WTC11 (cell line): ENCODE measurements at regions not wholly inside any gene's neighbourhood (a gene's known extent, or its start where the extent isn't known, plus 50 kb on each side); places are given as distances from the start of the nearest gene placed in this dataset.

Experiments used
- ATAC-seq: fragments of 200-7000 bp; cut with Tn5 transposase; 2 replicates; pipeline ENCODE4 v1.10.0; 2021; ENCODE audit warnings: mild to moderate bottlenecking, moderate library complexity
- CTCF ChIA-PET: fragments of 300-600 bp; sonication (Branson Sonifier 250); formaldehyde crosslinking; loops from one replicate; lab custom pipeline; 2021; ENCODE audit warnings: antibody characterized with exemption; lab: Charles Lee
- POLR2A ChIA-PET: fragments of 350-600 bp; sonication (Branson Sonifier 250); formaldehyde crosslinking; loops from one replicate; lab custom pipeline; 2021; ENCODE audit warnings: antibody characterized with exemption; lab: Charles Lee
- DNase-seq: peaks from one replicate; pipeline ENCODE4 v3.0.0; 2021; ENCODE audit warnings: low spot score
- H3K27ac Mint-ChIP-seq: 2 replicates; pipeline ENCODE4 v1.8.0; 2021; ENCODE audit warnings: mixed read lengths
- H3K27me3 Mint-ChIP-seq: 2 replicates; pipeline ENCODE4 v1.8.0; 2021; ENCODE audit warnings: low read depth, mild to moderate bottlenecking, moderate library complexity, mixed read lengths
- H3K36me3 Mint-ChIP-seq: 2 replicates; pipeline ENCODE4 v1.8.0; 2021; ENCODE audit warnings: mixed read lengths
- H3K4me1 Mint-ChIP-seq: 2 replicates; pipeline ENCODE4 v1.8.0; 2022; ENCODE audit warnings: mixed read lengths
- H3K4me3 Mint-ChIP-seq: 2 replicates; pipeline ENCODE4 v1.8.0; 2021; ENCODE audit warnings: mild to moderate bottlenecking, moderate library complexity, mixed read lengths
- H3K9me3 Mint-ChIP-seq: 2 replicates; pipeline ENCODE4 v1.8.0; 2021; ENCODE audit warnings: mixed read lengths
- ATF6 ChIP-seq: sonication (generic); formaldehyde crosslinking; IDR thresholded peaks from 2 replicates; pipeline ENCODE4 v1.8.1; 2023; ENCODE audit warnings: mild to moderate bottlenecking, missing genetic modification reagents
- CTCF ChIP-seq: fragments of 200-600 bp; IDR thresholded peaks from 2 replicates; pipeline ENCODE4 v1.8.0; 2022; ENCODE audit warnings: antibody characterized with exemption
- ELF4 ChIP-seq: sonication (generic); formaldehyde crosslinking; IDR thresholded peaks from 2 replicates; pipeline ENCODE4 v1.8.1; 2022; ENCODE audit warnings: low read depth, mild to moderate bottlenecking, moderate library complexity, missing genetic modification reagents
- GTF2I ChIP-seq: fragments of 250-450 bp; sonication (Bioruptor Pico); conservative IDR thresholded peaks from 2 replicates; pipeline ENCODE4 v1.4.0; 2021; ENCODE audit warnings: mild to moderate bottlenecking
- HMGA2 ChIP-seq: fragments of 250-450 bp; sonication (Bioruptor Pico); IDR thresholded peaks from 2 replicates; pipeline ENCODE4 v1.4.0; 2021; ENCODE audit warnings: mild to moderate bottlenecking, moderate library complexity
- HMGXB4 ChIP-seq: sonication (generic); formaldehyde crosslinking; IDR thresholded peaks from 2 replicates; pipeline ENCODE4 v1.8.1; 2023; ENCODE audit warnings: mild to moderate bottlenecking, moderate library complexity, missing genetic modification reagents
- JAZF1 ChIP-seq: fragments of 250-450 bp; sonication (Bioruptor Pico); IDR thresholded peaks from 2 replicates; pipeline ENCODE4 v1.9.0; 2021; ENCODE audit warnings: moderate library complexity, mild to moderate bottlenecking, inconsistent platforms
- JUN ChIP-seq: sonication (generic); formaldehyde crosslinking; IDR thresholded peaks from 2 replicates; pipeline ENCODE4 v1.8.0; 2023; ENCODE audit warnings: mild to moderate bottlenecking, missing genetic modification reagents
- MYBL2 ChIP-seq: sonication (generic); formaldehyde crosslinking; IDR thresholded peaks from 2 replicates; pipeline ENCODE4 v1.8.1; 2023; ENCODE audit warnings: mild to moderate bottlenecking, moderate library complexity, missing genetic modification reagents
- NR3C1 ChIP-seq: sonication (generic); formaldehyde crosslinking; conservative IDR thresholded peaks from 2 replicates; pipeline ENCODE4 v1.8.1; 2023; ENCODE audit warnings: low read depth, mild to moderate bottlenecking, missing genetic modification reagents
- RELA ChIP-seq: sonication (generic); formaldehyde crosslinking; IDR thresholded peaks from 2 replicates; pipeline ENCODE4 v1.8.1; 2022; ENCODE audit warnings: missing genetic modification reagents, mild to moderate bottlenecking, borderline replicate concordance
- SMAD4 ChIP-seq: sonication (generic); formaldehyde crosslinking; IDR thresholded peaks from 2 replicates; pipeline ENCODE4 v1.8.0; 2022; ENCODE audit warnings: mild to moderate bottlenecking, missing genetic modification reagents
- ZBTB21 ChIP-seq: sonication (generic); formaldehyde crosslinking; IDR thresholded peaks from 2 replicates; pipeline ENCODE4 v1.8.1; 2023; ENCODE audit warnings: mild to moderate bottlenecking, missing genetic modification reagents, borderline replicate concordance
- ZBTB43 ChIP-seq: sonication (generic); formaldehyde crosslinking; IDR thresholded peaks from 2 replicates; pipeline ENCODE4 v1.8.1; 2023; ENCODE audit warnings: mild to moderate bottlenecking, missing genetic modification reagents
- ZNF138 ChIP-seq: sonication (generic); formaldehyde crosslinking; conservative IDR thresholded peaks from 2 replicates; pipeline ENCODE4 v1.8.1; 2022; ENCODE audit warnings: mild to moderate bottlenecking, moderate library complexity, missing genetic modification reagents
- ZNF232 ChIP-seq: sonication (generic); formaldehyde crosslinking; IDR thresholded peaks from 2 replicates; pipeline ENCODE4 v1.8.0; 2022; ENCODE audit warnings: mild to moderate bottlenecking, missing genetic modification reagents
- ZNF263 ChIP-seq: sonication (generic); formaldehyde crosslinking; IDR thresholded peaks from 2 replicates; pipeline ENCODE4 v1.8.1; 2022; ENCODE audit warnings: low read depth, mild to moderate bottlenecking, moderate library complexity, missing genetic modification reagents
- ZNF317 ChIP-seq: sonication (generic); formaldehyde crosslinking; IDR thresholded peaks from 2 replicates; pipeline ENCODE4 v1.8.1; 2023; ENCODE audit warnings: low read depth, mild to moderate bottlenecking, moderate library complexity, missing genetic modification reagents, borderline replicate concordance
- ZNF423 ChIP-seq: fragments of 250-450 bp; sonication (Bioruptor Pico); IDR thresholded peaks from 2 replicates; pipeline ENCODE4 v2.1.2; 2022; ENCODE audit warnings: mild to moderate bottlenecking, moderate library complexity
- ZNF671 ChIP-seq: fragments of 250-450 bp; sonication (Bioruptor Pico); IDR thresholded peaks from 2 replicates; pipeline ENCODE4 v1.8.0; 2021; ENCODE audit warnings: mild to moderate bottlenecking
- TF ChIP-seq, protein P1 (sequence below): fragments of 250-450 bp; sonication (Bioruptor Pico); IDR thresholded peaks from 2 replicates; pipeline ENCODE4 v1.9.0; 2021; ENCODE audit warnings: mild to moderate bottlenecking
- TF ChIP-seq, protein P2 (sequence below): sonication (generic); formaldehyde crosslinking; conservative IDR thresholded peaks from 2 replicates; pipeline ENCODE4 v1.8.1; 2023; ENCODE audit warnings: mild to moderate bottlenecking, low read depth, missing genetic modification reagents, moderate library complexity
- TF ChIP-seq, protein P3 (sequence below): sonication (generic); formaldehyde crosslinking; IDR thresholded peaks from 2 replicates; pipeline ENCODE4 v1.8.1; 2023; ENCODE audit warnings: mild to moderate bottlenecking, missing genetic modification reagents, moderate library complexity

DNA sequence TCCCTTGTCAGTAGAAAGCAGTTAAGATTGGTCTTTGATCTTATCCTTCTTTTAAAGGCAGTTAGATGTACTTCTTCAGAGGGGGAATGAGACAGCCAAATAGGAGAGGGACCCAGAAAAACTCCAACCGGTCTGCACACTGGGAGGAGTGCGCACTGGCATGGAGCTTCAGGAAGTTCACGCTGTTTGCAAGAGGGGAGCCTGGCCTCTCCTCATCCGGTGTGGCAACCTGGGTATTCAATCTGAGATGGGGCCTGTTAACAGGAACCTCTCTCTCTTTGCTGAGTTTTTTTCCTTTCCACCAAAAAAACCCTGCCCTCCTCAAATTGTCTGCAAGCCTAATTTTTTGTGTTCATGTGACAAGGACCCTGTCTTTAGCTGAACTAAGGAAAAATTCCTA, 162.5 kb upstream of the OLIG3 start (continued):
- TF ChIP-seq RELA (CRISPR knock-in tag): no peak
- TF ChIP-seq JUN (CRISPR knock-in tag): no peak
- TF ChIP-seq GTF2I: no peak
- TF ChIP-seq SMAD4 (CRISPR knock-in tag): no peak
- TF ChIP-seq, protein P1, sequence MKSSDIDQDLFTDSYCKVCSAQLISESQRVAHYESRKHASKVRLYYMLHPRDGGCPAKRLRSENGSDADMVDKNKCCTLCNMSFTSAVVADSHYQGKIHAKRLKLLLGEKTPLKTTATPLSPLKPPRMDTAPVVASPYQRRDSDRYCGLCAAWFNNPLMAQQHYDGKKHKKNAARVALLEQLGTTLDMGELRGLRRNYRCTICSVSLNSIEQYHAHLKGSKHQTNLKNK (CRISPR knock-in tag): no peak

DNA sequence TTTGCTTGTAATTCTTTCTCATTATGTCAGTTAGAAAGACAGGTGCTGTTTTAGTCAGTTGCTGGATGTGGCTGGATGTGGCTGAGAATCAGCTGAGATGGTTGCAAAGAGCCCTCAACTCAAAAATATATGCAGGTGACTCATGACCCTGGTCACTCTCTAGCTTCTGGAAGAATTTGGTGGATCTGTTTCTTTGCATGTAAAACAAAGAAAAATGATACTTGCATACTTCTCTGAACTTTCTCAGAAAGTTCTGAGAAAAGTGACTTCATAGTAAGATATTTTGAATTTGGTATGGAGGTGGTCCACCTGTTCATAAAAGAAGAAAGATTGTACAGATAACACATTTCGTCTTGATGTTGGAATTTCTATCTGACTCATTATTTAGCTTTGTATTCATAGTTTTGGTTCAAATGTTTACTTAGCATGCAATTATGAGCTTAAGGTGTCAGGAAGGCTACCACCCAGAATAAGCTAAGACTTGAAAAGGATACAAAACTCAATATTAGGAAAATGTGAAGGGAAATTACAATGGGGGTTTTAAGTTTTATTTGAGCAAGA, 163.2 kb upstream of the OLIG3 start:
- ATAC-seq: no peak
- Mint-ChIP-seq H3K9me3 (peaks cover 58% of the 10 kb centered on the region), H3K27me3 (no peaks in the 10 kb centered on the region; the same call in 1 of the 2 replicates), H3K27ac (no peak overlapping the region), H3K4me3 (no peak overlapping the region), H3K36me3 (peaks cover 38% of the 10 kb centered on the region), H3K4me1 (no peaks in the 10 kb centered on the region)
- POLR2A ChIA-PET: no interaction called here
- no peak for DNase-seq
- TF ChIP-seq ZNF671 (CRISPR knock-in tag) (no peak), RELA (CRISPR knock-in tag) (no peak), ZNF138 (CRISPR knock-in tag) (no peak), ATF6 (no peak), ZBTB21 (CRISPR knock-in tag) (no peak), ZNF232 (CRISPR knock-in tag) (no peak), ZBTB43 (CRISPR knock-in tag) (no peak), HMGA2 (CRISPR knock-in tag) (no peak), MYBL2 (CRISPR knock-in tag) (no peak), JAZF1 (CRISPR knock-in tag) (no peak), ZNF263 (CRISPR knock-in tag) (no peak), ZNF423 (no peak), CTCF (no peak), ZNF317 (no peak), ELF4 (no peak), HMGXB4 (no peak), NR3C1 (no peak)
- TF ChIP-seq, protein P2, sequence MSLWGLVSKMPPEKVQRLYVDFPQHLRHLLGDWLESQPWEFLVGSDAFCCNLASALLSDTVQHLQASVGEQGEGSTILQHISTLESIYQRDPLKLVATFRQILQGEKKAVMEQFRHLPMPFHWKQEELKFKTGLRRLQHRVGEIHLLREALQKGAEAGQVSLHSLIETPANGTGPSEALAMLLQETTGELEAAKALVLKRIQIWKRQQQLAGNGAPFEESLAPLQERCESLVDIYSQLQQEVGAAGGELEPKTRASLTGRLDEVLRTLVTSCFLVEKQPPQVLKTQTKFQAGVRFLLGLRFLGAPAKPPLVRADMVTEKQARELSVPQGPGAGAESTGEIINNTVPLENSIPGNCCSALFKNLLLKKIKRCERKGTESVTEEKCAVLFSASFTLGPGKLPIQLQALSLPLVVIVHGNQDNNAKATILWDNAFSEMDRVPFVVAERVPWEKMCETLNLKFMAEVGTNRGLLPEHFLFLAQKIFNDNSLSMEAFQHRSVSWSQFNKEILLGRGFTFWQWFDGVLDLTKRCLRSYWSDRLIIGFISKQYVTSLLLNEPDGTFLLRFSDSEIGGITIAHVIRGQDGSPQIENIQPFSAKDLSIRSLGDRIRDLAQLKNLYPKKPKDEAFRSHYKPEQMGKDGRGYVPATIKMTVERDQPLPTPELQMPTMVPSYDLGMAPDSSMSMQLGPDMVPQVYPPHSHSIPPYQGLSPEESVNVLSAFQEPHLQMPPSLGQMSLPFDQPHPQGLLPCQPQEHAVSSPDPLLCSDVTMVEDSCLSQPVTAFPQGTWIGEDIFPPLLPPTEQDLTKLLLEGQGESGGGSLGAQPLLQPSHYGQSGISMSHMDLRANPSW (CRISPR knock-in tag): no peak
- TF ChIP-seq, protein P3, sequence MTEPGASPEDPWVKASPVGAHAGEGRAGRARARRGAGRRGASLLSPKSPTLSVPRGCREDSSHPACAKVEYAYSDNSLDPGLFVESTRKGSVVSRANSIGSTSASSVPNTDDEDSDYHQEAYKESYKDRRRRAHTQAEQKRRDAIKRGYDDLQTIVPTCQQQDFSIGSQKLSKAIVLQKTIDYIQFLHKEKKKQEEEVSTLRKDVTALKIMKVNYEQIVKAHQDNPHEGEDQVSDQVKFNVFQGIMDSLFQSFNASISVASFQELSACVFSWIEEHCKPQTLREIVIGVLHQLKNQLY: no peak
- CTCF ChIA-PET: interaction anchor here (0.5 to 1.0 kb wide), 2 partner anchors 12 to 16 kb away, joined by 3 to 4 read pairs; no protein-coding TSS in a partner anchor
